Left colon (tissue), 2 donors: ENCODE measurements at regions not wholly inside any gene's neighbourhood (a gene's known extent, or its start where the extent isn't known, plus 50 kb on each side); places are given as distances from the start of the nearest gene placed in this dataset.
A peak's percentile ranks its signal among the peaks of the same experiment; 100 is the strongest.
"Not testable (repeated sequence)": the region's sequence is repeated elsewhere in the genome, so short reads cannot be mapped to it uniquely, and the experiment has no call there.

Experiments used
- ATAC-seq: fragments of 200-7000 bp; cut with Tn5 transposase; one replicate; pipeline ENCODE4 v1.9.1; 2020; ENCODE audit warnings: mild to moderate bottlenecking, moderate library complexity
- DNase-seq, 2 donors: peaks; one replicate each; pipeline ENCODE4 v3.0.0-alpha.2; 2020
- intact Hi-C, 2 donors: fragments of 100-400 bp; cut with DNase I in 1 of 2; cut with micrococcal nuclease in 1 of 2; formaldehyde crosslinking; loops; one replicate each; pipeline versions ENCODE4 v1.11.2 to v1.14.0; 2022; cut with DNase I, micrococcal nuclease
- donor health status: DM: no; HTN: no; CAD: no.
- donor health status: DM: yes; HTN: yes; CAD: no.

DNA sequence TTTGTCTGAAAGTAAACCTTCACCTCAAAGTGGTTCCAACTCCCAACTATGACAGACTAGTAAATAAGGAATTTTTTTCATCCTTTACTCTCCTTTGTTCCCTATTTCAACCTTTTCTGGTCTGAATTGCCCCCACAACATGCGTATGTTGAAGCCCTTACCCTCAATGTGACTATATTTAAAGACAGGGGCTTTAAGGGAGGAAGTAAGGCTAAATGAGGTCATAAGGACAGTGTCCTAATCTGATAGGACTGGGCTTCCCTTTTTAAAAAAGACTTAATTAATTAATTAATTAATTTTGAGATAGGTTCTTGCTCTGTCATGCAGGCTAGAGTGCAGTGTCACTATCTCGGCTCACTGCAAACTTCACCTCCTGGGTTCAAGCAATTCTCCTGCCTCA lies 86.3 kb downstream of the VCPKMT start:
- intact Hi-C loops = no loop called here
- ATAC-seq = no peak
- DNase-seq = no peak

DNA sequence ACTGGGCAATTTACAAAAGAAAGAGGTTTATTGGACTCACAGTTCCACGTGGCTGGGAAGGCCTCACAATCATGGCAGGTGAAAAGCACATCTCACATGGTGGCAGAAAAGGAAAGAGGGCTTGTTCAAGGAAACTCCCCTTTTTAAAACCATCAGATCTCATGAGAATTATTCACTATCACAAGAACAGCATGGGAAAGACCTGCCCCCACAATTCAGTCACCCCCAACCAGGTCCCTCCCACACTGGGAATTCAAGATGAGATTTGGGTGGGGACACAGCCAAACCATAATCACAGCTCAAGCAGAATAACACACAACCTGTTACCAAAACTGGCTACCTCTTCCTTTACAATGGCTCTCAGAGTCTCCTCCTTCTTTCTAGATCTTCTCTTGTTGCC lies 85.5 kb downstream of the VCPKMT start:
- DNase-seq, intact Hi-C loops, ATAC-seq: not testable (repeated sequence)

DNA sequence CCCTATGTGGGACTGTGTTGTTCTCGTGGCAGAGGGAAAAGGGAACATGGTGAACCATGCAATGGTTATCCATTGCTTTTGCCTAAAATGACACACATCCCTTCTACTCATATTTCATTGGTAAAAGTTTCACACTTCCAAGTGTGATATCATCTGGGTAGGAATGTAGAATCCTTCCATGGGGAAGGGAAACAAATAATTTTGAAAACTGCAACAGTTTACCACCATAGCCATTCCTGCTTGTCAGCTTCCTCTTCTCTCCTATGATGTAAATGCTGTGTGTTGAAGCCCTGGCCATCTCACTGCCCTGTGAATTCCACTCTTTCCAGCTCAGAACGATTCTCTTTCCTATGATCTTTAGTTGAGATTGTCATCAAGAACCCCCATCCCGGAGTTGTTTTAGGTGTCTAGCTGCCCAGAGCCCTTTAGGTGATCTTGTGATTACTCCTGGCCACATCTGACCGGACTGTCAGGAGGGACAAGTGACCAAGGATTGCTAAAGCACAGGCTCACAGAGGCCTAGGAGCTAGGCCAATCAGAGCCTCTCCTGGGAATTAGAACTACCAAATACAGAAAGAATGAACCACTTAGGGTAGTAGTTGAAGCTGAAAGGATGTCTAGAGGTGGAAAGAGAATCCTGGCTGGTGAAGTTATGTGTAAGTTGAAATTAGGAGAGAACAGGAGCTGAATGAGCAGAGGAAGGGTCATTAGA lies 84.6 kb downstream of the VCPKMT start:
- intact Hi-C loops = no loop called here
- ATAC-seq (no peak), DNase-seq (no peak)

DNA sequence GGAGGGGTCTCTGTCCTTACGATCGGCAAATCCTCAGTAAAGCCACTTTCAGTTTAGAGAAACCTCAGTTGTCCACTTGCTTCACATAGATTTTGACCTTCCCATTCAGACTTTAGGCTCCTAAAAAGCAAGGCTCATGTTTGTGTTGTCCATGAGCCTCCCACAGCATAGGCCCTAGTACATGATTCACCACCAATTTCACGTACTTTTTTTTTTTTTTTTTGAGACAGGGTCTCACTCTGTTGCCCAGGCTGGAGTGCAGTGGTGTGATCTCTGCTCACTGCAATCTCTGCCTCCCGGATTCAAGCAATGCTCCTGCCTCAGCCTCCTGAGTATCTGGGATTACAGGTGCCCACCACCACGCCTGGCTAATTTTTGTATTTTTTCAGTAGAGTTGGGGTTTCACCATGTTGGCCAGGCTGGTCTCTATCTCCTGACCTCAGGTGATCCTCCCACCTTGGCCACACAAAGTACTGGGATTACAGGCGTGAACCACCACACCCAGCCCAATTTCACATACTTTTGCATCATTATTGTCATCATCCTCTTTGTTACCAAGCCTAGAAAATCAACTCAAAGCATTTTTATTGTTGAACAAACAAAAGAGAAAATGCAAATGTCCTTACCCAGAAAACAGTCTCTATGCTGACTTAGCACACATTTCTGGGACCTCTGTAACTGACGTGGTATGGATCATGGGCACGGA lies 83.8 kb downstream of the VCPKMT start:
- ATAC-seq = peak; percentile 50
- intact Hi-C loops, DNase-seq: not testable (repeated sequence)

DNA sequence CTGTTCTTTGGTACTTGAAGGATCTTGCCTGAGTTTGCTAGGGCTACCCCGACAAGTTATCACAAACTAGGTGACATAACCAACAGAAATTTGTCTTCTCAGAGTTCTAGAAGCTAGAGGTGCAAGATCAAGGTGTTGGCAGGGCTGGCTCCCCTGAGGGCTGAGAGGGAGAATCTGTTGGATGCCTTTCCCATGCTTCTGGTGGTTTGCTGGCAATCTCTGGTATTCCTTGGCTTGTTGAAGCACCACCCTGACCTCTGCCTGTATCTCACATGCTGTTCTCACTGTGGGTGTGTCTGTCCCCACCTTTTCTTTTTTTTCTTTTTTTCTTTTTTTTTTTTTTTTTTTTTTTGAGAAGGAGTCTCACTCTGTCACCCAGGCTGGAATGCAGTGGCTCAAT lies 81.2 kb downstream of the VCPKMT start:
- intact Hi-C loops = no loop called here
- no peak for DNase-seq
- ATAC-seq = peak; percentile 55

DNA sequence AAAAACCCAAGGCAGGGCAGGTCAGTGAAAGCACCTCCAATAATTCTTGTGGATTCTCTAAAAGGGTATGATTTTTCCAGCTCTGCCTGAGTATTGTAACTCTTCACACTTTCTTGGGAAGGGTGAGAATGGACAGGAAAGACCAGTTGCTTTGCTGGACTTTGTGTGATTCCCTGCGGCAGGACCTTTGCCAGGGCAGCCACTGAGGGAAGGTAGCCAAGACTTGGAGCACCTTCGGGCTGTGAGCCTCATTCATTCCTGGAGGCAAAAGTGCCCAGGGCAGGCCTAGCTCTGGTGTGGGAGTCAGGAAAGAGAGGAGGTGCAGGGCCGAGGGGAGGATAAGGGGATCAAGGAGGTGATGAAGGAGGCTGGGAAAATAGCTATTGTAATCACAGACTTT lies 80.2 kb downstream of the VCPKMT start:
- intact Hi-C loops = no loop called here
- DNase-seq = no peak
- no peak for ATAC-seq

DNA sequence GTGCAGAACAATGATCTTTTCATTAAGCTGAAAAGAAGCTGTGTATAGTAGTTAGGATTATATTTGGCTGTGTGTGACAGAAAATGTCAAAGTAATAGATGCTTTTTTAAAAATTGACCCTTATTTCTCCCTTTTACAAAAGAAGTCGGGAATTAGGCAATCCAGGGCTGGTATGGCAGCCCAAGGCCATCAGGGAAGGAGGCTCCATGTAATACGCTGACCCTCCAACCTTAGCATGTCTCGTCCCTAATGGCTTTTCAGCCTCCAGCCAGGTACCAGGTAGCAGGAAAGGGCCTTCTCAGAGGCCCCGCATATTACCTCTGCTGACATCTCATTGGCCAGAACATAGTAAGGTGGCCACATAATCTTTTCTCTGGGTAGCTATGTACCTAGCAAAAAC lies 79.7 kb downstream of the VCPKMT start:
- no peak for ATAC-seq
- DNase-seq = no peak
- intact Hi-C loops = no loop called here

DNA sequence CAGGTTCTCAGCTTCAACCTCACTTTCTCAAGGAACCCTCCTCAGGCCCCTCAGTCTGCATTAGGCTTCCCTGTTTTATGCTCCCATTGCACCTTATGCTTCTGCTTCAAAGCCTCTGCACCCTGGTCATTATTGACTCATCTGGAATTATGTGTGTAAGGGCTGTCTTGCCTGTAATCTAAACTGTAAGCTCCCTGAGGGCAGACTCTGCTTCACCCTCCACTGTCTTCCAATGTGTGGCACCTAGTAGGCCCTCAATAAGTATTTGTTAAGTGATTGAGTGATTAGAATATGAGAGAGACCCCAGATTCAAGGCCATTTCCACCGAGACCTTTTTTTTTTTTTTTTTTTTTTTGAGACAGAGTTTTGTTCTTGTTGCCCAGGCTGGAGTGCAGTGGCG lies 79.1 kb downstream of the VCPKMT start:
- intact Hi-C loops = no loop called here
- no peak for ATAC-seq
- no peak for DNase-seq

DNA sequence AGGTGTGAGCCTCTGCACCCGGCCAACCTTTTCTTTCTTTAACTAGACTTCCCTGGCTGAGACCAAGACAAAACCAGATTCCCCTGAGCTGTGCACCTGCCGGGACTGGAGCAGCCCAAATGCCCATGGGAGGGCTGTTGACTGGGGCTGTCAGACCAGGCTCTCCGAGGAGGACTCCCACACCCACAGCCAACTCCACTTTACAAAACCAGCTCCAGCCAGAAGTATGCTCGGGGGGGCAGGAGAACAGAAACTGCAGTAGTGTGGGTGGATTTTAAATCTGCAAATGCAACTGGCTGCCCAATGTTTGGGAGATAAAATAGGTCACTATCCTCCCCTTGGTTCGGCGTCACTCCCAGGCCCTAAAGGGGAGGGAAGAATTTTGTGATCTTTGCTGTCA lies 78.5 kb downstream of the VCPKMT start:
- DNase-seq (peak in 1 of 2 donors; percentile 27), ATAC-seq (no peak)
- intact Hi-C loops = no loop called here

DNA sequence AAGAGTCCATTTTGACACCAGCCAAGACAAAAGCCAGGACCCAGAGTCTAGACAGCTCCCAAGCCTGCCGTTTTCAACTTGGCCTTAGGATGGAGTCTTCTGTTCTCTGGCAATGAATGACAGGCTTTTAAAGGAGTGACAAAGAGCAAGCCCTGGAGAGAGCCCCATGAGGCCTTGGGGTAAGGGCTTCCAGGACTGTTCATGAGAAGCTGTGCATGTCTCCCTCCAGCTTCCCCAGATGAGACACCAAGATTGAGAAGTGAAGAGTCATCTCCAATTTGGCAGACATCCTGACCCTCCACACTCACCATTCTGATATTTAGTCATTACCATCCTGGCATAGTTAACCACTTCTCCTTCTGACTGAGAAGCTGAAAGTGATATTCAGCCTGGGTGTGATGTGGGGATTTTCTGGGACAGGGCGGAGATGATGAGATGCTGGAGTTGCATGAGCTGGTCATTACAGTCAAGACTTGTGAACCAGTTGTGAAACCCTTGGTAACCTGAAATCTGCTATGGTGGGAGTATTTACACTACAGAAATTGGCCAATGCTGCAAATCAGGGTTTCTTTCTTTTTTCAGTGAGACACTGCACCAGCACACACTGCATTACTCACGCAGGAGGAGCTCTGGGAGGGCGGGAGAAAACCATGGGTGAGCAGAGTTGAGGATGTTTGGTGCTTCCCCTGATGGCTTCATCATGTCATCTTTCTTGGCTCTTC lies 77.8 kb downstream of the VCPKMT start:
- intact Hi-C loops = no loop called here
- DNase-seq (no peak), ATAC-seq (peak; percentile 18)

DNA sequence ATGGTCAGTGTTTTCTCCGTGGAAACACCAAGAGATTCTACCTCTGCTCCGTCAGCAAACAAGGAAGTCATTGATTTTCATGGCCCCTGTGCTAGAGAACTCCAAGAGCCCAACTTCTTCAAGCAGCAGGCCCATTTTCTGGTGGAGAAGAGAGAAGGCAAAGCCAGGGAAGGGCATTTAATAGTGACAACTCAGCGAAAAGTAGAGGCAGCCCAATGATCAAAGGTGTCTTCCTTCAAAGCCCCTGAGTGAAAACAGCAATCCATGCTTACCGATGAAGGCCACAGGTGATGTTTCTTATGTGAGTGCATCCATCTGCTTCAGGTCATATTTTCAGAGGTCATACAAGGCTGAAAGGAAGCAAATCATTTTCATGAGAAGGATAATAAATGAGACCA lies 77.3 kb downstream of the VCPKMT start:
- DNase-seq (no peak), ATAC-seq (no peak)
- intact Hi-C loops = no loop called here

DNA sequence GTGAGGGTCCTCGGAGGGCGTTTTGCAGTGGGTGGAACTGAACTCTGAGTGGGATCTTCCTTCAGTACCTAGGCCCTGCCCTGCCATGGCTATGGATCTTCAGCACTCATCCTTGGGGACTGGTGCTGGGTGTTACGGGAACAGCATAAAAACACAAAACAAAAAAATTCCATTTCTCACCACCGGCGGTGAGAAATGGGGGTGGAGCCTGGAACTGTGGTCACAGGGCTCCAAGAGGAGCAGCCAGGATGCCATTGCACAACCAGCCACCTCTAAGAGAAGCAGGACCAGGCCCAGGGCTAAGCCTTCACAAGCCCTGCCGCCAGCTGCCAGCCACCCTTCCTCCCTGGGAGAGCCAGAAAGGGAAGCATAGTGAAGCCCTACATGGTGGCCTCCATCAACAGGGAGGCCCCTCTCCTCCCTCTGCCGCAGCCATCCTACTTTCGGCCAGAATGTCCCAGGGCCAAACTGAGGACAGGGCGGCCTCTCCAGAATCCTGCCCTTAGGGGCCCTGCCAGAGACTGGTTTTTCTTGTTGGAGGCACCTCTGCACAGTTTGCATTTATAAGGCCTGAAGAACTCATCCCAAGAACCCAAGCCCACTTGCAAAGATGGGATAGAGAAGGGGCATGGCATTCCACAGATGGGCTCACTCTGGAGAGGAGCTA lies 76.5 kb downstream of the VCPKMT start:
- intact Hi-C loops = loop anchor here in 1 of 2 donors (10.0 kb wide), 1 partner anchor 65 kb away; no protein-coding TSS in a partner anchor
- ATAC-seq (no peak), DNase-seq (peak in 1 of 2 donors; percentile 31)

DNA sequence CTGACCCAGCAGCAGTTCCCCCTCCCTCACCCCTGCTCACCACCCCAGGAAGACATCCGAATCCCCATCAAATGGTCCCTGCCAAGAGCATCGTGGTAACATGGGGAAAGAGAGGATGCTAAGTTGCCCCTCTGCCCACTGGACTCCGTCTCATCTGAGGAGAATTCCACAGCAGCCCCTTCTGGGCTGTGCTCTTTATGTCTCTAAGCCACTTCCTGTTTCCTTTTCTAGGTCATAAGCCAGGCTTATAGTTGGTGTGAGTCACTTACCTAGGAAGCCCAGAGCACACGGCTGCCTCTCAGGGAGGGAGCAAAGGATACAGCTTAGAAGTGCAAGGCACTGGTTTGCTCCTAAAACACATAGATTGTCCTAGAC lies 76.0 kb downstream of the VCPKMT start:
- ATAC-seq (peak; percentile 73), DNase-seq (peak in 1 of 2 donors; percentile 42)
- intact Hi-C loops = loop anchor here in 1 of 2 donors (10.0 kb wide), 1 partner anchor 64 kb away; no protein-coding TSS in a partner anchor

DNA sequence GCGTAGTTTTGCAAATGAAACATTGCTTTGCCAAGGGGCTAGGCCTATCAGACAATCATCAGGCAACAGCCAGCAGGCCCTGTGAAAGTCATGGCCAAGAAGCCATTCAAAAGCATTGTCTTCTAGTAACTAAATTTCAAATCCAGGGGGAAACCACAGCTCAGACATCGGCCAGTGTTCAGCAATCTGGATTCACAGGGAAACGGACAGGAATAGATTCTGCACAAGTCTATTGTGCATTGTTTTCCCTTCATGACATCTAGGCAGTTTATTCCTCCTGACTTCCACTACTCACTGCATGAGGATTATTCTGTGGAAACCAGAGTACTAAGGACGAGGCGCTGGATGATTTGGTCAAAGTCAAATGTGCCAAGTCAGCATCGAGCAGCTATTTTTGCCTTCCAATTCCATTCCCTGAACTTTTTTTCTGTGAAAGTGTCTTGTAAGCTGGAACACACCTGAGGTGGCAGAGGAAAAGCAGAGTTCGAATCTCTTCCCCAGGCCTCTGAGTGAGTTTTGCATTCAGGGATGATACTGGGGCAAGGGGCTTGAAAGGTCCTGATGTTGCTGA lies 75.4 kb downstream of the VCPKMT start:
- no peak for DNase-seq
- intact Hi-C loops = loop anchor here in 1 of 2 donors (10.0 kb wide), 1 partner anchor 64 kb away; no protein-coding TSS in a partner anchor
- ATAC-seq = no peak

DNA sequence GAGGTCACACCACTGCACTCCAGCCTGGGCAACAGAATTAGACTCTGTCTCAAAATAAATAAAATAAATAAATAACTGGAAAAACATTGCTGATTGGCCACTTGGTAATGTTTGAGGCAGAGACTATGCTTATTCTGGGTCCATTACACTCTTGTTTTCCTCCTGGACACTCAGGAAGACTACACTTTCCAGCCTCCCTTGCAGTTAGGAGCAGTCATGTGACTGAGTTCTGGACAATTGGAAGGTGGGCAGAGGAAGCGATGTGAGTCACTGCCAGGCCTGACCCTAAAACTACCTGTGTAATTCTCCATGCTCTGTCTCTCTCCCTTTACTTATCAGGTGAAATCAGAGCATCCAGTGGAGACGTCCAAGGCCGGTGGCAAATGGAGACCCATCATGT lies 74.4 kb downstream of the VCPKMT start:
- DNase-seq (no peak), ATAC-seq (no peak)
- intact Hi-C loops = loop anchor here in 1 of 2 donors (10.0 kb wide), 1 partner anchor 63 kb away; no protein-coding TSS in a partner anchor

DNA sequence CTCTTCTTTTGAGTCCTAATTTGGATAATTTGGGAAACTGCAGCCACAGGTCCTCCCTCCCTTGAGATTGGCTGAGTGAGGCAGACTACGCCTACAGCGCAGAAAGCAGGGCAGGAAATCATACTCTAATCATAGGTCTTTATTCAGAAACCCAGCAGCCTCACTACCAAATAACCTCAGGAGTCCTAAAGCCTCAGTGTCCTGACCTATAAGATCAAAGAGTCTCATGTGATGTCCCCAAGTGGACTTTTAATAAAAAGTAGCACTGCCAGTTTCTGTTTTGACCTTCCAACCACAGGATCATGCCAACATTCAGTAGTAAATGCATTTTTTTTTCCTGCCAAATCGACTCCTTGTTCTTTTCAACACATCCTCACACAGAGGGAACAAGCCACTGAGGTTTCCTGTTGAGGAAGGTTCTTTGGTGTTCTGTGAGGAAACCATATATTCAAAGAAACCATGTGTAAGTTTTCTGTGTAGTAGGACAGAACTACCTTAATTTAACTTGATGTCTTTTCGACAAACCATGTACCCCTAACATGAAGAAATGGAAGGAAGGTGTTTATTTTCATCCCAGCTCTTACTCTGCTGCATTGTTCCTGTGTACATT lies 72.2 kb downstream of the VCPKMT start:
- intact Hi-C loops = loop anchor here in 1 of 2 donors (10.0 kb wide), 1 partner anchor 61 kb away; no protein-coding TSS in a partner anchor
- ATAC-seq (no peak), DNase-seq (no peak)

DNA sequence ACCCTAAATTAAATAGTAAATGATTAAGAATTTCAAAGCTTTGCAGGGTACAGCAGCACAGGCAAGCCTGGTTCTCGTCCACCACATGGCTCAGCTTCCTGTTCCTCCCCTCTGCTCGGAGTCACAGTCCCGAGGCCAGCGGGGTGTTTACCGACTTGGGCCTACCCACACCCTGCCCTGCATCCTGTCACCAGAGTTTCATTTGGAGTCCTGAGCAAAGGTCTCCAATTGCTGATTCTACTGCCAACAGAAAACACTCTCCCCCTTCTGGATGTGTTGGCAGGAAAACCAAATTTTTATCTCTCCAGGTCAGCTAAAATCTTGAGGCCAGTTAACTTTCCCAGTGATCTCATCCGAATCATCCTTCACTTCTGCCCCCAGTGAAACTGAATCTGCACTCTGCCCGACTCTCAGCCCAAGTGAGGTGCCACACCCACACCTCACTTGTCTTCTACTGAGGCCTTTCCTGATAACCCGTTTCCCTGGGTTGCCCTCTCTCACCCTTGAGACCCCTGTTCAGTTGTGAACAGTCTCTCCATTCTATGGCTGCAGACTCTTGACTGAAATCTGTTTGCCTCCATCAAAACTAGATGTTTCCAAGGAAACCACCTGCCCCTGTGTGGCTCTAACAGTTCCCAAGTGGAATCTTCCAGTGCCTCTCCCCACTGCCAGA lies 71.2 kb downstream of the VCPKMT start:
- intact Hi-C loops = loop anchor here in 1 of 2 donors (10.0 kb wide), 1 partner anchor 60 kb away; no protein-coding TSS in a partner anchor
- DNase-seq (peak; percentile 86 to 95), ATAC-seq (peak; percentile 80)

DNA sequence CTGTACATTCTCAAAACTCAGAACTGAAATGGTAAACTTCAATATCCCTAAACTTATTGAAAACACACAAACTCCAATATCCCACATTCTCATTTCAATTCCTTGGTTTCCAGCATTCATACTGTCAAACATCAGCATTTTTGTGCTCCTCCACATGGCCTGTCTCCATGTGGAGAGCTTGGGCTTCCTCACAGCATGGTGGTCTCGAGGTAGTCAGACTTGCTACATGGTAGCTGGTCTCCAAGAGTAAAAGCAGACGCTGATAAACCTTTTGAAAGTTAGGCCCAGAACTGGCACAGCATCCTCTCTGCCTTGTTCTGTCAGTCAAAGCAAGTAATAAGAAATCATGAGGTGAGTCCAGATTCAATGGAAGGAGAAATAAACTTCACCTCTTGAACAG lies 70.5 kb downstream of the VCPKMT start:
- ATAC-seq = no peak
- intact Hi-C loops = loop anchor here in 1 of 2 donors (10.0 kb wide), 1 partner anchor 59 kb away; no protein-coding TSS in a partner anchor
- no peak for DNase-seq
